Stimulated activated CD8-positive, alpha-beta memory T cell treated with anti-CD3 and anti-CD28 coated beads, Interleukin-7, amount 100 ng/mL, for 1 hour (primary cell): ENCODE measurements at regions not wholly inside any gene's neighbourhood (a gene's known extent, or its start where the extent isn't known, plus 50 kb on each side); places are given as distances from the start of the nearest gene placed in this dataset.

Experiments used
- DNase-seq, 2 donors: peaks; one replicate each; pipeline ENCODE4 v3.0.0-alpha.2; 2020; ENCODE audit warnings: low read depth in 2 of 2

GRCh38 chr16:55944377-55944802 is 69.2 kb upstream of the CES5A start:
- DNase-seq = peak; percentile 4 to 14

GRCh38 chr16:55943267-55943666 is 68.1 kb upstream of the CES5A start:
- DNase-seq = no peak

GRCh38 chr16:55942821-55943220 is 67.6 kb upstream of the CES5A start:
- no peak for DNase-seq

- no peak for DNase-seq
These were observed 66.4 kb upstream of the CES5A start for GRCh38 chr16:55941552-55941951.

GRCh38 chr16:55938126-55938525 is 63.0 kb upstream of the CES5A start:
- no peak for DNase-seq

GRCh38 chr16:55933038-55933437 is 57.9 kb upstream of the CES5A start:
- no peak for DNase-seq

GRCh38 chr16:55930036-55930435 is 54.9 kb upstream of the CES5A start:
- no peak for DNase-seq

- no peak for DNase-seq
These were observed 54.0 kb upstream of the CES5A start for GRCh38 chr16:55929181-55929580.

- no peak for DNase-seq
These were observed 50.1 kb upstream of the CES5A start for GRCh38 chr16:55925242-55925641.
